Nephron (organoid): ENCODE measurements at regions not wholly inside any gene's neighbourhood (a gene's known extent, or its start where the extent isn't known, plus 50 kb on each side); places are given as distances from the start of the nearest gene placed in this dataset.

Experiments
- H3K27ac Mint-ChIP-seq, 3 experiments: 2 replicates each; pipeline ENCODE4 v1.8.0; 2020; ENCODE audit warnings: mixed read lengths in 3 of 3, mild to moderate bottlenecking in 2 of 3, moderate library complexity in 1 of 3
- H3K27me3 Mint-ChIP-seq: 2 replicates; pipeline ENCODE4 v1.8.0; 2021; ENCODE audit warnings: low read depth, mild to moderate bottlenecking, moderate library complexity, mixed read lengths
- H3K36me3 Mint-ChIP-seq: 2 replicates; pipeline ENCODE4 v1.8.0; 2020; ENCODE audit warnings: low read depth, mixed read lengths
- H3K4me1 Mint-ChIP-seq: 2 replicates; pipeline ENCODE4 v1.8.0; 2020; ENCODE audit warnings: mixed read lengths
- H3K4me3 Mint-ChIP-seq, 3 experiments: 2 replicates each; pipeline ENCODE4 v1.8.0; 2020; ENCODE audit warnings: mild to moderate bottlenecking in 3 of 3, mixed read lengths in 3 of 3, moderate library complexity in 2 of 3
- H3K9me3 Mint-ChIP-seq: 2 replicates; pipeline ENCODE4 v1.8.0; 2020; ENCODE audit warnings: mixed read lengths
- TF ChIP-seq, protein P1 (sequence below), 3 experiments: fragments of 200-600 bp; sonication (generic); IDR thresholded peaks; one replicate each; pipeline ENCODE4 v1.5.0; 2021; ENCODE audit warnings: antibody characterized with exemption in 3 of 3; ENCODE audit not compliant: unreplicated experiment in 3 of 3

DNA sequence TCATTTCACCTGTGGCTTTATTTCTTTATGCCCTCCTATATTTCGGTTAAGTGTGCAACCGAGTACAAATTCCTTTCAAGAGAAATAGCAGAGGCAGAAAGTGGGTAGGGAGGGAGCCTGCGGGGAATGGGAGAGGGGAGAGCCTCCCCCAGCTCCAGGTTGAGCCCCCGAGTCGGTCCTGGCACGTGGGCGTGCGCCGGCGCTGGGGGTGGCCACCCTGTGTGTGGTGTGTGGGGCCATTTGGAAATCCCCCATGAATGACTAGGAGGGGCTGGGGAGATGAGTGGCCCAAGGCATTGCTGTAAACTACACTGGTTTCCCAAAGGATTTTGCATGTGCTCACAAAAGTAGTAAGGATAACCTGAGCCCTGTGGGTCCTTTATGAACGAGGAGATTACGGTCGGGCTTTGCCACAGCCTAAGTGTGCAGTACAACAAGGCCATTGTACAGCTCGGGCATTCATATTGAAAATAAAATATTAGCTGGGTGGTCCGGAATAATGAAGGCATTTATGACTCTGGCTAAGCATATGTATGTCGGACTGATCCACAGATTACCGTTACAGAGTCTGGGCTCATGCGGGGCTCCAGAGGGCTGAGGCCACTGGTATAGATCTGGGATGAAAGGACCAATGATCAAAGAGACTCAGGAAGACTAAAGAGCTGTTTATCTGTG is 84.5 kb upstream of the RALGAPA2 start:
- H3K4me3 Mint-ChIP-seq: no peak overlapping the region
- no peaks in the 10 kb centered on the region for H3K36me3 Mint-ChIP-seq
- TF ChIP-seq, protein P1, sequence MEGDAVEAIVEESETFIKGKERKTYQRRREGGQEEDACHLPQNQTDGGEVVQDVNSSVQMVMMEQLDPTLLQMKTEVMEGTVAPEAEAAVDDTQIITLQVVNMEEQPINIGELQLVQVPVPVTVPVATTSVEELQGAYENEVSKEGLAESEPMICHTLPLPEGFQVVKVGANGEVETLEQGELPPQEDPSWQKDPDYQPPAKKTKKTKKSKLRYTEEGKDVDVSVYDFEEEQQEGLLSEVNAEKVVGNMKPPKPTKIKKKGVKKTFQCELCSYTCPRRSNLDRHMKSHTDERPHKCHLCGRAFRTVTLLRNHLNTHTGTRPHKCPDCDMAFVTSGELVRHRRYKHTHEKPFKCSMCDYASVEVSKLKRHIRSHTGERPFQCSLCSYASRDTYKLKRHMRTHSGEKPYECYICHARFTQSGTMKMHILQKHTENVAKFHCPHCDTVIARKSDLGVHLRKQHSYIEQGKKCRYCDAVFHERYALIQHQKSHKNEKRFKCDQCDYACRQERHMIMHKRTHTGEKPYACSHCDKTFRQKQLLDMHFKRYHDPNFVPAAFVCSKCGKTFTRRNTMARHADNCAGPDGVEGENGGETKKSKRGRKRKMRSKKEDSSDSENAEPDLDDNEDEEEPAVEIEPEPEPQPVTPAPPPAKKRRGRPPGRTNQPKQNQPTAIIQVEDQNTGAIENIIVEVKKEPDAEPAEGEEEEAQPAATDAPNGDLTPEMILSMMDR (IDR thresholded peaks at IDR 0.05; ENCODE audit: unreplicated experiment in 3 of 3): no peak

DNA sequence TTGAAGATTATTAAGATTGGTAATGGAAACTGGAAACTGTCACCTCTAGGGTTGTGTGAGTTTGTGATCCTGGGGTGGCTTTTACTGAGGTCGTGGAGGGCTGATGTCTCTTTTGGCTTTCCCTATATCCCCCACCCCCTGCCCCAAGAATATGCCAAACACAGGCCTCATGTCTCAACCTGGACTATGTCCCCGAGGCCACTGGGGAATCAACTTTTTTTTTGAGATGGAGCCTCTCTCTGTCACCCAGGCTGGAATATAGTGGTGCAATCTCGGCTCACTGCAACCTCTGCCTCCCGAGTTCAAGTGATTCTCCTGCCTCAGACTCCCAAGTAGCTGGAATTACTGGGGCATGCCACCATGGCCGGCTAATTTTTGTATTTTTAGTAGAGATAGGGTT is 83.3 kb upstream of the RALGAPA2 start:
- no peaks in the 10 kb centered on the region for H3K9me3 Mint-ChIP-seq

More for the DNA sequence above, 84.5 kb upstream of the RALGAPA2 start:
- Mint-ChIP-seq H3K27me3 (peaks cover 11% of the 10 kb centered on the region), H3K9me3 (no peaks in the 10 kb centered on the region), H3K4me1 (no peaks in the 10 kb centered on the region), H3K27ac (no peak overlapping the region)

DNA sequence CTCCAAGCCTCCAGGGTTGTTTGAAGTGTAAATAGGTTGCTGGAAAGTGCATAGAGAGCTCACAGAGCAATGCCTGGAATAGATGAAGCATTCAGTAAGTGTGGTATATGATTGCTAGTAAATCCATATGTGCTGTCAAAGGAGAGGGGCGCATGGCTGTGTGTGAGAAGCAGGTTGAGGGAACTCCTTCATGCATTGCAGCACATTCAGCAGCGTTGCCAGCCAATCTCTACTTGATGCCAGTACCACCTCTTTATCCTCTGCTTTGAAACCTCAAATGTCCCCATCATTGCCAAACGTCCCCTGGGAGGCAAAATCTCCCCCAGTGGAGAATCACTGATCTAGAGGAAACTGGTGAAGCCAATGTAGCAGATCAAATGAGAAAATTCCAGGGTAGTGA is 82.7 kb upstream of the RALGAPA2 start:
- no peak overlapping the region for H3K4me3 Mint-ChIP-seq
- H3K27me3 Mint-ChIP-seq: peaks cover 11% of the 10 kb centered on the region
- H3K4me1 Mint-ChIP-seq: no peaks in the 10 kb centered on the region
- TF ChIP-seq, protein P1 (IDR thresholded peaks at IDR 0.05; ENCODE audit: unreplicated experiment in 3 of 3): no peak
- H3K9me3 Mint-ChIP-seq: no peaks in the 10 kb centered on the region
- H3K27ac Mint-ChIP-seq: no peak overlapping the region
- no peaks in the 10 kb centered on the region for H3K36me3 Mint-ChIP-seq

More for the DNA sequence above, 83.3 kb upstream of the RALGAPA2 start:
- H3K27ac Mint-ChIP-seq: no peak overlapping the region
- peaks cover 11% of the 10 kb centered on the region for H3K27me3 Mint-ChIP-seq
- no peaks in the 10 kb centered on the region for H3K36me3 Mint-ChIP-seq
- TF ChIP-seq, protein P1 (IDR thresholded peaks at IDR 0.05; ENCODE audit: unreplicated experiment in 3 of 3): no peak
- no peak overlapping the region for H3K4me3 Mint-ChIP-seq
- no peaks in the 10 kb centered on the region for H3K4me1 Mint-ChIP-seq

DNA sequence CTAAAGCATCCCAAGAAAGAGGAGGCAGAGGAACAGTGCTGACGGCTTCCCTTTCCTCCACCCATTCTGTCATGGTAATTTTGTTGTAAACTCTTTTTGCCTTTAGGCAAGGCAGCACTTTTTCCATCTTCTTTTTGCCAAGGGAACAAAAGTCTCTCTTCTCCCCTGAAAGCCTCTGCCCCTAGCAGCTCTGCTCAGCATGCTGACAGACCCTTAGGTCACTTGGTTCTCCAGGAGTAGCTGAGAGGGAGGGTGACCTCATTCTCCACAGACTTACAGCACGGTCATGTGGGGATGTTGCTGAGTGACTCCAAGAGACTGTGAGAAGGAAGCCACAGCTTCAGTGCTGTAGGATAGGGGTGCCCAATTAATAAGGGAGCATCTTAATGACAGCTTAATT is 81.1 kb upstream of the RALGAPA2 start:
- Mint-ChIP-seq H3K27ac (no peak overlapping the region), H3K9me3 (no peaks in the 10 kb centered on the region), H3K4me3 (no peak overlapping the region), H3K36me3 (no peaks in the 10 kb centered on the region), H3K27me3 (peaks cover 19% of the 10 kb centered on the region), H3K4me1 (no peaks in the 10 kb centered on the region)
- TF ChIP-seq, protein P1 (IDR thresholded peaks at IDR 0.05; ENCODE audit: unreplicated experiment in 3 of 3): no peak

DNA sequence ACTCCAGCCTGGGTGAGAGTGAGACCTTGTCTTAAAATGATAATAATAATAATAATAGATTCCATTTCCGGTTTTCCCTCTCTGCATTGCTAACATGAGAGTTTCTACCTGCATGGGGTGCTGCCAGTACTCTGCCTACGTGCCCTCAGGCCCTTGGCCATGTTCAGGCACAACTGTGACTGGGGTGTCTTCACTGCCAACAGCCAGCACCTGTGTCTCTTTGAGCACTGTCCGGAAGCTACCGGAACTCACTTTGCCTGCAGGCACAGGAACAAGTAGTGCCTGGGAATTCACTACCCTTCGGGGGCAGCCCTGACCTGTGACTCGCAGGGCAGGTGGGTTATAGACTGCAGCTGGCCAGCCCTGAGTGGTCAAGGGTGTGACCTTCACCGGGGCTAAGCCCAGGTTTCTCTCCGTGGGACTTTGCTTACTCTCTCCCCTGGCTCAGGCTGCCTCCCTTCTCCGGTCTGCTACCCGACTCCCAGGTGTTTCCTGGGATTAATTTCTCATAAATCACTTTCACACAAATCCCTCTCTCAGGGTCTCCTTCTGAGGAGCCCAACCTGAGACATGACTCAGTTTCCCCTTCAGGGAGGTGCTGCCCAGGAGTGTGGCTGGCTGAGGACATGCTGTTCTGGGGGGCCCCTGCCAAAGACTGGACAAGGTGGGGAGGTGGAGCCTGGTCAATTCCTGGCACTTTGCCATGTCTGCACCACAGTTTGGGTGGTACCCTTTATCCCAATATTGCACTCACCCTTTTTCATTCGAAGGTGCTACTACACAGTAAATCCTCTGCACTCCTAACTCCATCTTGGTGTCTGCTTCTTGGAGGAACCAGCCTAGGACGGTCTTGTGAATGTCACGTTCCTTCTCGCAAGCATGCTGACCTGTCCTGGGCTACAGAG is 79.5 kb upstream of the RALGAPA2 start:
- H3K27me3 Mint-ChIP-seq: peaks cover 15% of the 10 kb centered on the region
- H3K36me3 Mint-ChIP-seq: no peaks in the 10 kb centered on the region
- H3K27ac Mint-ChIP-seq: no peak overlapping the region
- H3K4me1 Mint-ChIP-seq: no peaks in the 10 kb centered on the region
- H3K4me3 Mint-ChIP-seq: no peak overlapping the region
- TF ChIP-seq, protein P1 (IDR thresholded peaks at IDR 0.05; ENCODE audit: unreplicated experiment in 3 of 3): no peak
- peaks cover 5% of the 10 kb centered on the region for H3K9me3 Mint-ChIP-seq
